PC-3 (cell line): ENCODE measurements at regions not wholly inside any gene's neighbourhood (a gene's known extent, or its start where the extent isn't known, plus 50 kb on each side); places are given as distances from the start of the nearest gene placed in this dataset.

ENCODE experiments used
- CTCF ChIP-seq: fragments of 300-600 bp; sonication (generic); conservative IDR thresholded peaks from 2 replicates; pipeline ENCODE4 v1.5.1; 2017; ENCODE audit warnings: antibody characterized with exemption, low read depth, mild to moderate bottlenecking, low read length
- EZH2 ChIP-seq: fragments of 300-600 bp; sonication (generic); IDR thresholded peaks from one replicate; pipeline ENCODE4 v1.6.1; 2017; ENCODE audit warnings: antibody characterized with exemption, mild to moderate bottlenecking, low read length; ENCODE audit not compliant: unreplicated experiment
- EZH2phosphoT487 ChIP-seq: fragments of 300-600 bp; sonication (generic); IDR thresholded peaks from 2 replicates; pipeline ENCODE4 v1.6.1; 2018; ENCODE audit warnings: mild to moderate bottlenecking, antibody characterized with exemption, low read length, borderline replicate concordance

GRCh38 chr1:94698356-94698755 lies 121.8 kb upstream of the SLC44A3 start:
- no peak for TF ChIP-seq CTCF
- TF ChIP-seq EZH2phosphoT487 = no peak
- no peak for TF ChIP-seq EZH2
